ENCODE measurements at regions not wholly inside any gene's neighbourhood (a gene's known extent, or its start where the extent isn't known, plus 50 kb on each side); places are given as distances from the start of the nearest gene placed in this dataset.

DNA sequence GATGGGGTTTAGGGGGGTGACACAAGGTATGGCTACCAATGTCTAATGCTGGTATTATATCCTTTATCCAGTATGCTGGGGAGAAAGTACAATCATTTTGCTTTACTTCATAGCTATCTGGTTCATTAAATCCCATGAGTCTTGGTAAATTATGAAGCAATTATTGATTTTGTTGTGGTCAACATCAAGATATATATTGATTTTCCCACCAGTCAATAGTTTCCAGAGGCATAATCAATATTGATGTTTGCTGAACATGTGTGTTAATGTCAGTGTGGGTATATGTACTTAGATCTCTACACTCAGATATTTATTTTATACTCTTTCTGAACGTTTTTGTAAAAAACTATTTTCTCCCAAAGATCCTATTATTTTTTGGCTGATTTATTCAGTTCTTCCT lies 155.5 kb downstream of the BACH1 start:
- no peak for ATAC-seq (ENCODE audit: low read depth)
- Mint-ChIP-seq H3K9me3 (peaks cover 3% of the 10 kb centered on the region), H3K36me3 (peaks cover 11% of the 10 kb centered on the region), H3K27ac (no peak overlapping the region), H3K4me1 (peaks cover 10% of the 10 kb centered on the region), H3K4me3 (no peak overlapping the region), H3K27me3 (no peaks in the 10 kb centered on the region)
- DNase-seq (ENCODE audit: low spot score in 2 of 2), result no peak

DNA sequence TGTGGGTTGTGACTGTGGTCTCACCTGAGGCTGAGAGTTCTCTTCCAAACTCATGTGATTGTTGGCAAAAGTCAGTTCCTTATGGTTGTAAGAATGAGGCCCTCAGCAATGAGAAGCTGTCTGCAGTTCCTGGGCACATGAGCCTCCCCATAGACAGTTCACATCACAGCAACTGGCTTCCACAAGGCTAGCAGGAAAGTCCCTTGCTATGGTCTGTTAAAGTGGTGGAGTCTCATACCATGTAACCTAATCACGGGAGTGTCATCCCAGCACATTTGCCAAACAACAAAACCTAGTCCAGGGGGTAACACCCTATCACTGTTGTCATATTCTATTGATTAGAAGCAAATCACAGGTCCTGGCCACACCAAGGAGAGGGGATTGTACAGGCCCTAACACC lies 163.8 kb downstream of the BACH1 start:
- DNase-seq (ENCODE audit: low spot score in 2 of 2) (no peak), ATAC-seq (ENCODE audit: low read depth) (no peak)
- no peak overlapping the region for H3K27ac Mint-ChIP-seq
- H3K9me3 Mint-ChIP-seq, result peaks cover 3% of the 10 kb centered on the region
- H3K4me1 Mint-ChIP-seq, result no peaks in the 10 kb centered on the region
- no peaks in the 10 kb centered on the region for H3K27me3 Mint-ChIP-seq
- H3K36me3 Mint-ChIP-seq, result peaks cover 13% of the 10 kb centered on the region
- H3K4me3 Mint-ChIP-seq, result no peak overlapping the region

DNA sequence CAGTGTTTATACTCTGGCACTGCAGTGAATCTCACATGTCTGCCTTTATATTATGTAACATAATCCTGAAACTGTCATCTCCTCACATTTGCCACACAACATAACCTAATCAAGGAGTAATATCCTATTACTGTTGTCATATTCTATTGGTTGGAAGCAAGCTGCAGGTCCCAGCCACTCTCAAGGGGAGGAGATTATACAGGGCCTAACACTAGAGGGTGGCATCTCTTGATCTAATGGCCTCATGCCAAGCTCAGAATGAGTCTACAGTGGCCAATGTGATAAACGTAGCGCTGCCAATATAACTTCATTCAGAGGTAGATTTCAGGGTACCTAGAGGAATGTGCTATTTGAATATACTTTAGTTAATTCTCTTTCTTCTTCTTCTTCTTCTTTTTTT lies 166.8 kb downstream of the BACH1 start:
- peaks cover 3% of the 10 kb centered on the region for H3K9me3 Mint-ChIP-seq

DNA sequence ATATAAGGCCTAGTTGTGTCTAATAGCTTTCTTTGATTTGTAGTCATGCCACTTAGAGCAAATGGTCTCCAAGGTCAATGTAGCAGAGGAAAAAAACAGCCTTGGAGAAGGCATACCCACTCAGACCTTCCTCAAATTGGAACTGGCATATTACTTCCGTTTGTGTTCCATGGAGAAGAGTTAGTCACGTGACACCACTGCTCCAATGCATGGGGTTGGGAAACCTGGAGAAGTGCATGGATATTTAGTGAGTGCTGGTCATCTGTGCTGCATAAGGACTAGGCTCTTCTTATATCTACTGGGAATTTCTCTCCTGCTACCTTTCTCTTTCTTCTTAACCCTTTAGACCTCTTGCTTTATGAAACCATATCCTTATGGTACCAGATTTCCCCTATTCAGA lies 167.8 kb downstream of the BACH1 start:
- no peaks in the 10 kb centered on the region for H3K9me3 Mint-ChIP-seq
- H3K27ac Mint-ChIP-seq, result no peak overlapping the region
- H3K36me3 Mint-ChIP-seq, result peaks cover 3% of the 10 kb centered on the region
- ATAC-seq (ENCODE audit: low read depth) (no peak), DNase-seq (ENCODE audit: low spot score in 2 of 2) (no peak)
- no peak overlapping the region for H3K4me3 Mint-ChIP-seq
- no peaks in the 10 kb centered on the region for H3K27me3 Mint-ChIP-seq
- peaks cover 9% of the 10 kb centered on the region for H3K4me1 Mint-ChIP-seq

More for the DNA sequence above, 166.8 kb downstream of the BACH1 start:
- H3K4me1 Mint-ChIP-seq, result peaks cover 4% of the 10 kb centered on the region
- peaks cover 8% of the 10 kb centered on the region for H3K36me3 Mint-ChIP-seq
- DNase-seq (ENCODE audit: low spot score in 2 of 2), result no peak
- ATAC-seq (ENCODE audit: low read depth), result no peak
- no peaks in the 10 kb centered on the region for H3K27me3 Mint-ChIP-seq
- no peak overlapping the region for H3K4me3 Mint-ChIP-seq
- no peak overlapping the region for H3K27ac Mint-ChIP-seq

DNA sequence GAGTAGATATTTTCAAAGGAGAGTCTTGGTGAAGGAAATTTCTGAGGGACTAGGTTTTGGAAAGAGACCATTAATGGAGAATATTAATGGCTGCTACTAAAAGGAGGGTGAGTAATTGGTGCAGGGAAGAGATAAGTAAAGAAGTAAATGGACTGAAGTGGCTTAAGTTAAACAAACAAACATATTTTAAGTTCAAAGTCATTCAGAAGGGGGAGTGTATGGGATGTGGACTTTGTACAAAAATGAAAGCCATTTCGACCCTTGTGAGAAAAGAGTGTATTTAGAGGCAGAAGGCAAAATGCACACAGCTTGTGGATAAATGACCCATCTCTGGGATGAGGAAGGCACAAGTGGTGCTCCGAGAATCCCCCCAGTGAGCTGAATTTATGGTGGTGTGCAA lies 171.7 kb downstream of the BACH1 start:
- DNase-seq (ENCODE audit: low spot score in 2 of 2) (no peak), ATAC-seq (ENCODE audit: low read depth) (no peak)
- peaks cover 13% of the 10 kb centered on the region for H3K4me1 Mint-ChIP-seq
- H3K4me3 Mint-ChIP-seq, result no peak overlapping the region
- peaks cover 2% of the 10 kb centered on the region for H3K36me3 Mint-ChIP-seq
- no peak overlapping the region for H3K27ac Mint-ChIP-seq
- H3K9me3 Mint-ChIP-seq, result no peaks in the 10 kb centered on the region
- no peaks in the 10 kb centered on the region for H3K27me3 Mint-ChIP-seq

DNA sequence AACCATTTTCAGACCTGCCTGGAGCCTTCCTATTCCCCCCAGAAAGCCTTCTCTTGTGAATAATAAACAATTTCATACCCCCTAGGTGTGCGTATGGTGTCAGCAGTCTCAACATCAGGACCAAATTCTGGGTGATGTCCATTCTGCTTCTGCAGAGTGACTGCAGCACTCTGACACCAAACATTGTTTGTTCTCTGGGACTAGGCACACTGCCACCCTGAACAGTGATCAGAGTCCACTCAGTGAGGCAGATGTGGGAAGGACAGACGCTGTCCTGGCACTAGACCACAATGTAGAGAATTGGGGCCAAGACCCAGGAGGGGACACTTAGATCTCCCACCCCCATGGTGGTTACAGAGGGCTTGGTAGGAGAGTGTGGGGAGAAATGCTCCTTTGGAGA lies 175.1 kb downstream of the BACH1 start:
- Mint-ChIP-seq H3K27me3 (no peaks in the 10 kb centered on the region), H3K4me1 (peaks cover 15% of the 10 kb centered on the region), H3K9me3 (no peaks in the 10 kb centered on the region), H3K4me3 (no peak overlapping the region), H3K27ac (no peak overlapping the region), H3K36me3 (no peaks in the 10 kb centered on the region)
- no peak for DNase-seq (ENCODE audit: low spot score in 2 of 2)
- no peak for ATAC-seq (ENCODE audit: low read depth)

DNA sequence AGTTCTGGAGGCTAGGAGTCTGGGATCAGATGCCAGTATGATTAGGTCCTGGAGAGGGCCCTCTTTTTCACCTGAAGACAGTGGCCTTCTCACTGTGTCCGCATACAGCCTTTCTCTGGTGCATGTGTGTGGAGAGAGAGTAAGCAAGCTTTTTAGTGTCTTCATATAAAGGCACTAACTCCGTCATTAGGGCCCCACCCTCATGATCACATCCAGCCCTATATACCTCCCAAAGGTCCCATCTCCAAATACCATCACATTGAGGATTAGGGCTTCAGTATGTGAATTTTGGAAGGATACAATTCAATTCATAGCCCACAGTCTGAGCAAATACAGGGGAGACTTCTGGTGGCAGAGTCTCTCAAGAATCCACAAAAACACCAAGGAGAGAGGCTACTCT lies 176.6 kb downstream of the BACH1 start:
- Mint-ChIP-seq H3K27me3 (no peaks in the 10 kb centered on the region), H3K4me1 (peaks cover 13% of the 10 kb centered on the region), H3K27ac (no peak overlapping the region), H3K36me3 (no peaks in the 10 kb centered on the region), H3K4me3 (no peak overlapping the region), H3K9me3 (no peaks in the 10 kb centered on the region)
- ATAC-seq (ENCODE audit: low read depth), result no peak
- DNase-seq (ENCODE audit: low spot score in 2 of 2), result no peak

DNA sequence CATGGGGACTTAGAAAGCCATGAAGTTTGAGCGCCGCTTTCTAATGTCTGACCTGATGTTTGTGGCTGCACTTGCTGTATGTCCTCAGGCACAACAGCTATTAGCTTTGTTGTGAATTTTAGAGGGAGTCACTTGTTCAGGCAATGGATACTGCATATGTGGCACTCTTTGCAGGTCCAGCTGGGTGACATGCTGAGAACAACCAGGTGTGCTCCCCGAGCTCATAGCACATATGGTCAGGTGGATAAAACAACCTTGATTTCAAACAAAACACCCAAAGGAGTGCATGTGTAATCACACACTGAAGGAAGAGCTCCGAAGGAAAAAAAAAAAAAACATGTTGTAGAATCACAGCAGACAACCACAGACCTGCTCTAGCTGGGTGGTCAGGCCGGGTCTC lies 178.6 kb downstream of the BACH1 start:
- no peak overlapping the region for H3K27ac Mint-ChIP-seq
- H3K27me3 Mint-ChIP-seq, result no peaks in the 10 kb centered on the region
- H3K9me3 Mint-ChIP-seq, result no peaks in the 10 kb centered on the region
- H3K4me1 Mint-ChIP-seq, result peaks cover 2% of the 10 kb centered on the region
- ATAC-seq (ENCODE audit: low read depth), result no peak
- H3K36me3 Mint-ChIP-seq, result no peaks in the 10 kb centered on the region
- no peak overlapping the region for H3K4me3 Mint-ChIP-seq
- DNase-seq (ENCODE audit: low spot score in 2 of 2), result no peak

DNA sequence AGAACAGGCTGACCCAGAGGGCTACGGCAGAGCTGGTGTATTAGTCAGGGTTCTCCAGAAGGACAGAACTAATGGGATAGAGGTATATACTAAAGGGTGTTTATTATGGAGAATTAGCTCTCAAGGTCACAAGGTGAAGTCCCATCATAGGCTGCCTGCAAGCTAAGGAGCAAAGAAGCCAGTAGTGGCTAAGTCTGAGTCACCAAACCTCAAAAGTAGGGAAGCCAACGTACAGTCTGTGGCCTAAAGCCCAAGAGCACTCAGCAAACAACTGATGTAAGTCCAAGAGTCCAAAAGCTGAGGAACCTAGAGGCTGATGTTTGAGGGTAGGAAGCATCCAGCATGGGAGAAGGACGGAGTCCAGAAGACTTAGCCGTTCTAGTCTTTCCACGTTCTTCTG lies 179.2 kb downstream of the BACH1 start:
- ATAC-seq (ENCODE audit: low read depth) (no peak), DNase-seq (ENCODE audit: low spot score in 2 of 2) (no peak)
- no peak overlapping the region for H3K27ac Mint-ChIP-seq
- no peaks in the 10 kb centered on the region for H3K9me3 Mint-ChIP-seq
- H3K27me3 Mint-ChIP-seq, result no peaks in the 10 kb centered on the region
- peaks cover 2% of the 10 kb centered on the region for H3K4me1 Mint-ChIP-seq
- H3K4me3 Mint-ChIP-seq, result no peak overlapping the region
- no peaks in the 10 kb centered on the region for H3K36me3 Mint-ChIP-seq

DNA sequence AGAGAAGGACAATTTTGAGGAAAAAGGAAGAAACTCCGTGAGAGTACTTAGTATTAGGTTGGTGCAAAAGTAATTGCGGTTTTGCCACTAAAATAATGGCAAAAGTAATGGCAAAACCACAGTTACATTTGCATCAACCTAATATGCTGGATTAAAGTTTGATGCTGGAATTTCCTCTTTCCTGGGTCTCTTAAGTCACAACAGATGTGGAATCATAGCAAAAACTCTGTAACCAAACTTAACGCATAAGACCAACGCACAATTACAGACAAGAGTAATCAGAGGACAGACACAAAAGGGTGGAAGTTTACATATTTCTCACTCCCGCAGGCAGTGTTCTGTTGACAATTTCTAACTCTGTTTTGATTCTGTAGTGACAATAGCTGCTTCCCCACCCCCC lies 182.4 kb downstream of the BACH1 start:
- no peak overlapping the region for H3K27ac Mint-ChIP-seq
- no peak for DNase-seq (ENCODE audit: low spot score in 2 of 2)
- no peaks in the 10 kb centered on the region for H3K9me3 Mint-ChIP-seq
- ATAC-seq (ENCODE audit: low read depth), result no peak
- peaks cover 5% of the 10 kb centered on the region for H3K36me3 Mint-ChIP-seq
- H3K4me1 Mint-ChIP-seq, result peaks cover 2% of the 10 kb centered on the region
- H3K27me3 Mint-ChIP-seq, result no peaks in the 10 kb centered on the region
- no peak overlapping the region for H3K4me3 Mint-ChIP-seq

DNA sequence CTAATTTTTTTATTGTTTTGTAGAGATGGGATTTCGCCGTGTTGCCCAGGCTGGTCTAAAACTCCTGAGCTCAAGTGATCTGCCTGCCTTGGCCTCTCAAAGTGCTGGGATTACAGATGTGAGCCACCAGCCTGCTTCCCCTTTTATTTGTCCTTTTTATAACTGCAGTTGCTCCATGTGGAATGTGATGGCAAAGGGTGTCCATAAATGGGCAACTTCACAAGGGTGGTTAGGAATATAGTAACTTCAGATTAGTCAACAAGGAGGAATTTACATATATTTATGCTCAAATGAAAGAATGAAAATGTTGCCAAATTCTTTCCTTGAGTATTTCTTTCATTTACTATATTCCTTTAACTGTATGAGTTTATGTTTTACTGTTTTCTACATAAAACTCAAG lies 182.9 kb downstream of the BACH1 start:
- Mint-ChIP-seq H3K9me3 (no peaks in the 10 kb centered on the region), H3K27ac (no peak overlapping the region), H3K27me3 (no peaks in the 10 kb centered on the region), H3K36me3 (peaks cover 5% of the 10 kb centered on the region), H3K4me3 (no peak overlapping the region), H3K4me1 (peaks cover under 1% of the 10 kb centered on the region)
- DNase-seq (ENCODE audit: low spot score in 2 of 2) (no peak), ATAC-seq (ENCODE audit: low read depth) (no peak)

DNA sequence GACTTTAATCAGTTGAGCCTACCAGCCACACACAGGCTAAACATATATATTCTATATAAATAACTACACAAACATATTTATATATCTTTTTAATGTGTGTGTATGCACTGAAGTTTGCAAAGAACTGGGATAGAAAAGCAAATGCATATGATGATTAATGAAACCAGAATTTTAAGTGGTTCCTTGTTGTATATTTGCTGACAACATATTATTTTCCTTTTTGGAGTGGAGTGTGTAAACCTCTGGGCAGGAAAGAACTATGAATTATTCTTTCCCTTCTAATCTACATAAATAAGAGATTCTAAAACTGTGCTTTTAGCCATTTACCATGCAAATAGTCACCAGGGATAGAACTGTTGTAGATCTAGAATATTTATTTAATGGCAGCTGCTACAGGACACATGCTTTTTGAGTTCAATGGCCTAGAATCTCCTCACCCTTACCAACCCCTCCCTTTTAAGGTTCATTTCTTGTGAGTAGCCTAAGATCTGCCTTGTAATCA lies 187.6 kb downstream of the BACH1 start:
- H3K9me3 Mint-ChIP-seq, result no peaks in the 10 kb centered on the region
- no peak for DNase-seq (ENCODE audit: low spot score in 2 of 2)
- H3K4me1 Mint-ChIP-seq, result no peaks in the 10 kb centered on the region
- no peak overlapping the region for H3K27ac Mint-ChIP-seq
- peaks cover 6% of the 10 kb centered on the region for H3K36me3 Mint-ChIP-seq
- no peak for ATAC-seq (ENCODE audit: low read depth)
- no peak overlapping the region for H3K4me3 Mint-ChIP-seq
- no peaks in the 10 kb centered on the region for H3K27me3 Mint-ChIP-seq

Data from memory B cell (primary cell).